ENCODE measurements at regions not wholly inside any gene's neighbourhood (a gene's known extent, or its start where the extent isn't known, plus 50 kb on each side); places are given as distances from the start of the nearest gene placed in this dataset.

DNA sequence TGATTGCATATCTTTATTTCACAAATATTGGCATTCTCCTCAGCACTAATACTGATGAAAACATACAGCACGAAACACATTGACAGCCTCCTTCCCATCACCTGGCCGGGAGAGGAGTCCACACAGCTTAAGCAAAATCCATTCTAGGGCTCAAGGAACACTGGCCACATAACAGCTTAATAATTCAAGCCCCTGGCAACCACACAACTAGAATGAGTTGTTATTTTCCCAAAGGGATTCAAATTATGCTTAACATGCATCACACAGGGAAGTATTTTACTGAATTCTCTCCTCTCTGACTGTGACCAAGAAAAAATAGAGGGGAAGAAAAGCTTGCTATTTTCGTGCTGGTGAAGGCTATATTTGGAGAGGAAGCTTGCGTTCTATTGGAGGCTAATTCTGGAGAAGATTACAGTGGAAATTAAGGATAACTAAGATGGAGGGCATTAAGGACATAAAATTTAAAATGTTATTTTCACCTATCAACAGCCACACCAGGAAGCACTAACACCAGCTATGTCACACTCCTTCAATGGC lies 198.5 kb downstream of the ADGRG6 start:
- DNase-seq = no peak

DNA sequence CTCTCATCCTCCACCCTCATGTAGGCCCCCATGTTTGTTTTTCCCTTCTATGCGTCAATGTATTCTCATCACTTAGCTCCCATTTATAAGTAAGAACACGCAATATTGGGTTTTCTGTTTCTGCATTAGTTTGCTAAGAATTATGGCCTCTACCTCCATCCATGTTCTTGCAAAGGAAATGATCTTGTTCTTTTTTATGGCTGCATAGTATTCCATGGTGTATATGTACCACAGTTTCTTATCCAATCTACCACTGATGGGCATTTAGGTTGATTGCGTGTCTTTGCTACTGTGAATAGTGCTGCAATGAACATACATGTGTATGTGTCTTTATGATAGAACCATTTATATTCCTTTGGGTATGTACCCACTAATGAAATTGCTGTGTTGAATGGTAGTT lies 200.0 kb downstream of the ADGRG6 start:
- no peak for DNase-seq

DNA sequence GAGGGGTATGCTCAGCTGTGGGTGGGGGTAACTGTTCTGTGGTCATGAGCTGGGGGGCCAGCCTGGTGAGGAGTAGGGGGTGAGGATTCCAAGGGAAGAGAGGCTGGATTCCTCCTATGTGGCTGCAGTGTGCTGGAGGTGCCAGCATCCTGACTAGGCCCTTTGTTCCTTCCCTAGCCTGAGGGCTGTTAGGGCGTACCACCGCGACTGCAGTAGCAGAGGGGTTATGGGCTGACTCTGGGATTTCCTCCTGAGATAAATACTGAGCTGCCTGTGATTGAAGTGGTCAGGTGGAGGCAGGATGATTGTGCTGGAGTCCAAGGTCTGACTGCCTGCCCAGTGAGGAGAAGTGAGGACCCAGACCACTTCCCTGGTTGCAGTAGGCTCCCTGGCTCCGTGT lies 205.3 kb downstream of the ADGRG6 start:
- no peak for DNase-seq

DNA sequence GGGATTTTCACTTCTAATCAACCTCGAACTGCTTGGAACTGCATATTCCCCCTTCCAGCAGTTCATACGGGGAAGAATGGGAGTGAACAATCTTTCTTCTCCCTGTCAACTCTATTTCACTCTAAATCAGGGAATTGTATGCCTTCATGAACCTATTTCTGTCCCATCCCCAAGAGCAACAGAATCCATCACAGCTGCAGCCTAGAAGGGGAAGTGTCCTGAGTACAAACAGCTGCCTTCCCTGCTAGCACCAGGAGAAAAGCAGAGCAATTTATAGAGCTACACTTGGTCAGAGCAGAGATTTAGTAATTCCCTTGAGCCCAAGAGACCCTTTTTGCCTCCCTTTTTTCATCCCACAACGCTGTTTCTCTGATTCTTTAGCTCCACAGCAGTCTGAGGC lies 208.4 kb downstream of the ADGRG6 start:
- DNase-seq = no peak

DNA sequence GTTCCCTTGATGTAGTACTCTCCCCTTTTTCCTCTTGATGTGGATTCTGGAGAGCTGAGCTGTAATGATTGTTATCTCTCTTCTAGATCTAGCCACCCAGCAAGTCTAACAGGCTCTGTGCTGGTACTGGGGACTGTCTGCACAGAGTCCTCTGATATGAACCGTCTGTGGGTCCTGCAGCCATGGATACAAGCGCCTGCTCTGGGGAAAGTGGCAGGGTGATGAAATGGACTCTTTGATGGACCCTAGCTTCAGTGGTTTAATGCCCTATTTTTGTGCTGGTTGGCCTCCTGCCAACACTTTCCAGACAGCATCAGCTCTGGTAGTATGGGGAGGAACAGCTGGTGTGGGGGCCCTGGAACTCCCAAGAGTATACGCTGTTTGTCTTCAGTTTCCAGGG lies 216.3 kb downstream of the ADGRG6 start:
- DNase-seq = peak; percentile 6

DNA sequence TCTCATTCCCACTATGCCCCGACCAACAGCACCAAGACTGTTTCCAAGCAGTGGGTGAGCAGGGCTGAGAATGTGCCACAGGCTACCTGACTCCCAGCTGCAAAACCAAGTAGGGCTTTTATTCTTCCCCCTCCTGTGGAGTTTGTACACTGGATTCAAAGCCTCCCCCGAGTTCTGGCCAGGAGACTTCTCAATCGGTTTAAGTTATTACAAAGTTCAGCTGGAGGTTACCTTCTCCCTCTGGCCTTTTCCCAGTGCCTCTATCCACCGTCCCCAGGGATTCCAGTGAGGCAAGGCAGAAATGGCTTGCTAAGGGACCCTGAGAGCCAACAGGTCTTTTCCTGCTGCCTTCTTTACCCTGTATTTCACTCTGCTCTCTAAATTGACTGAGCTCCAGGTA lies 217.0 kb downstream of the ADGRG6 start:
- DNase-seq = no peak

DNA sequence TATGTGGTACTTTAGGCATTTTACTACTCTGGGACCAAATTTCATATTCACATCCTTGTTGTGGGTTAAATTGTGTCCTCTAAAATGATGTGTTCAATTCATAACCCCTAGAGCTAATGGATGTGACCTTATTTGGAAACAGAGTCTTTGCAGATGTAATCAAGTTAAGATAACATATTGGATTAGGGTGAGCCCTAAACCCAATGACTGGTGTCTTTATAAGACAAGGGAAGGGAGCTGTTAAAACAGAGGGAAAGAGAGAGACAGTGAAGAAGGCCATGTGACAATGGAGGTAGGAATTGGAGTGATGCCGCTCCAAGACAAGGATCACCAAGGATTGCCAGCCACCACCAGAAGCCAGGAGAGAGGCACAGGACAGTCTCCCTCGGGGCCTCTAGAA lies 220.0 kb downstream of the ADGRG6 start:
- no peak for DNase-seq

DNA sequence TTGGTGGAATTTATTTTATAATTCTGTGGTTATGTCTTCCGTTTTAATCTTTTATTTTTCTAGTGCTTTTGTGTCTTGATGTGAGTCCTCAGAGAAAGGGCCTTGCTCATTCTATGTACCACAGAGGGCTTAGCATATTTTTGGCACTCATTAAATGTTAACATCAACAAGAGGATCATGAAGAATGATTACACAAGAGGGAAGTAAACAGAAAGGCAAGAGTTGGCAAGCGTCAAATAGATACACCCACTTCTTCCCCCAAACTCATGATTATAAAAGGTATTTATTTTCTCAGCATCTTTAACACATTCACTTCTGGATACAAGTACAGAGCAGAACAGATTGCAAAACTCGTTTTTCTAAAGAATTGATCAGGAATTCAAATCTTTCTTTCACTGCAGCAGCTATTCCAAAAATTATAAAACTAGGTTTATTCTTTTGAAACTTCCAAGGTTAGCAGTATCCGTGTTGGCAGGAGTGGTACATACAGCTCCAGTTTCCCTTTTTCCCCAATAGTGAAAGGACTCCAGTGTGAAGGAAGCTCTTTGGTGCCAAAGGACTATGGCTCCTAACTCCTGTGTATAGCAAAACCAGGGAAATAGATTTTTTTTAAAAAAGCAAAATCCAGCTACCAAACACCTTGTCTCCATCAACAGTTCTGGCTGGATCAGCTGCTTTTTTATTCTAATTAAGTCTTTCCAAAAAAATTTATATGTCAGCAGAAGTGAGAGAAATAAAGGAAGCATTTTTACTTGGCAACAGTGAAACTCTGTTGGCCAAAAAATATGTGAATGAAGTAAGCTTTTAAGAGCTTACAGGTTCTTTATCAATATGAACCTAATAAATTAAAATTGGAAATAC lies 221.9 kb downstream of the ADGRG6 start:
- DNase-seq = peak; percentile 46

DNA sequence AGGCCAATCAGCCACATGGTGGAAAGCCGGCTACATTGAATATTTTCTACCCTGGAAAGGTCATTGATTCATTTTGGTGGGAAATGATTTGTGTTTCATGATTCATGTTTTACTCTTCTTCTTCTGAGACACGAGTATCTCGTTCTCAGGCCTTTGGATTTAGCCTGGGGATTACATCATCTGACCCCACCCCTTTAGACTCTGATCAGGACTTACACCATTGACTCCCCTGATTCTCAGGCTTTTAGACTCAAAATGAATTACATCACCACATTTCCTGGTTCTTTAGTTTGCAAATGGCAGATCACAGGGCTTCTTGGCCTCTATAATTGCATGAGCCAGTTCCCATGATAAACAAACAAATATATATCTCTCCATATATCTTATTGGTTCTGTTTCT lies 228.8 kb downstream of the ADGRG6 start:
- no peak for DNase-seq

DNA sequence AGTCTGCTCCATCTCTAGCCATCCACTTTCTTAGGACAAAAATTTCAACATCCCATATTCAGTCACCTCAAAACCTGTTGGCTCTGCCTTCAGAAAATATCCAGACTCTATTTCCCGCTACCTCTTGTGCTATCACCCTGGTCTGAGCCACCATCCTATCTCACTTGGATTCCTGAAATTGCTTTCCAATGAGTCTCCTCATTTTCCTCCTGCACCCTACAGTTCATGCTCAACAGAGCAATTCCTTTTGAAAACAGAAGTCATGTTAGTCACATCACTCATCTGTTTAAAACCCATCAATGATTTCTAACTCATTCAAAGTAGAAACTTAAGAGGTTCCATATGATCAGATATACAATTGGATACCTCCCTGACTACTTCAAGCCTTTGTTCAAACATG lies 229.9 kb downstream of the ADGRG6 start:
- no peak for DNase-seq

DNA sequence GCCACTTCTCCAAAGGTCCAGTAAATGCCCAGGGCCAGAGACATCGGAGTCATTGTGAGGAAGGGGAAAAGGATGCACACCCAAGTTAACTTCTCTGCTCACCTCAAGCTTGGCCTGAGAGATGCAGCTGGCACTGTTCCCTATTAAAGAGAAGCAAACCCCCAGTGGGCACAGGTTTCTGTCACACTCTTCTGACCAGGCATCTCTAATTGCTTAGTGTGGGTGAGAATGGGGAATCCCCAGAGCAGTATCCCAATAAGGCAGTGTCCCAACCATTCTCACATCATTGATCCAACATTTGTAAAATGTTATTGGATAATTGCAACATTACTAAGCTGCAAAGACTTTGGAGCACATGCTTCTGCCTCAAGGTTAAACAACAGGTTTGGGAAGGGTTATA lies 232.3 kb downstream of the ADGRG6 start:
- DNase-seq = no peak

DNA sequence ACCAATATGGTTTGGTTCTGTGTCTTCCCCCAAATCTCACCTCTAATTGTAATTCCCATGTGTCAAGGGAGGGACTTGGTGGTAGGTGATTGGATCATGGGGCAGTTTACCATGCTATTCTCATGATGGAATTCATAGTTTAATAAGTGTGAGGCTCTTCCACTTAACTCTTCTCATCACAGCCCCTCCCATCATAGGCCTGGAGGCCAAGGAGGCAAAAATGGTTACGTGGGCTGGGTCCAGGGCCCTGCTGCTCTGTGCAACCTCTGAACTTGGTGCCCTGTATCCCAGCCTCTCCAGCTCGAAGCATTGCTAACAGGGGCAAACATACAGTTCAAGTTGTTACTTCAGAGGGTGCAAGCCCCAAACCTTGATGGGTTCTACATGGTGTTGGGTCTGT lies 232.7 kb downstream of the ADGRG6 start:
- DNase-seq = no peak

DNA sequence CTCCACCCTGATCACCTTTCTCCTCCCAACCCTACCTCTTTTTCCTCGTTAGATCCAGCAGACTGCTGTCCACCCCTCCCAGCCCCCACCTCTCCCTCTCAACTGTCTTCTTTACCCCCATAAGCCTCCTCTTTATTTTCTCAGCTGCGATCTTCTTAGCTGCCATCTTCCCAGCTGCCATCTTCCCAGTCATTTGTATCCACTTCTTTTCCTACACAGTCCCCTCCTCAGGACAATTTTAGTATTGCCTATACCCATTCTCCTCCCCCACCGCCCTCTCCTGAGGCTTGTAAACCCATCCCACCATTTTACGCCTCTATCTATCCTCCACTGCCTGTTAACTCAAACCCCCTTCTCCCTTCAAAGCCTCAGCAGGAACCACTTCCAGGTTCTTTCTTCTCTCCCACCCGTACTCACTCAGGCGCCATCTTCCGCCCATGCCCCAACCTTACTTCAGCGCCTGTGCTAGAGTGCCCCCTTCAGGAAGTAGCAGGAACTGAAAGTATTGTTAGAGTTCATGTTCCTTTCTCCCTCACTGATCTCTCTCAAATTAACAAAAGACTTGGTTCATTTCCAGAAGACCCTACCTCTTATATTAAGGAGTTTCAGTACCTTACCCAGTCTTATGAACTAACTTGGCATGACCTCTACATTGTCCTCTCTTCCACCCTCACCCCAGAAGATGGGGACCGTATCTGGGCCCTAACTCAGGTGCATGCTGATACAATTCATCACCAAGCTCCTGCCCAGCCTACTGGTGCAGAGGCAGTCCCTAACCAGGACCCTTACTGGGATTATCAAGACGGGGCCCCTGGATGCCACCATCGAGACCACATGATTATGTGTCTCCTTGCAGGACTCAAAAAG lies 236.0 kb downstream of the ADGRG6 start:
- DNase-seq = no peak

DNA sequence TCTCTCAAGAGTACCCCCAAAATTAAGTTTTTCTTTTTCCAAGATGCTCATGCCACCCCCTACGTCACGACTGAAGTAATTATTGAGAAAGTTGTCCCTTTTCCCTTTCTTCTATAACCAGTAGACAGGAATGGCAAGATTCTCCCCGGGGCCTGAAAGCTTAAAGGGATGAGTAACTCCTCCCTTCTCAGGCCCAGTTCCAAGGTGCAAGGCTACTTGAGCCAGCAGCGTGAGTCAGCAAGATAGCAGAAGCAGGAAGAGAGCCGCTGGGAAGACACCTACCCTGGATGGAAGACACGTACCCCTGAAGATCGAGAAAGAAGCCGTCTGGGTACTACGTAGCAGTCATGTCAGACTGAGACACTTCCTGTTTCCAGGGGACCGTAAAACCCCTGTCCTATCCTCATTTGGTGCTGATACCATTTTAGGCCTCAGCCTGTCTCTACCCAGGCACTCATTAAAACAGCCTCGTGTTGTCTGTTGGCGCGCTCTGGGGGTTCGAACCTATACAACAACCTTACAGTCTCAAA lies 241.0 kb downstream of the ADGRG6 start:
- no peak for DNase-seq

DNA sequence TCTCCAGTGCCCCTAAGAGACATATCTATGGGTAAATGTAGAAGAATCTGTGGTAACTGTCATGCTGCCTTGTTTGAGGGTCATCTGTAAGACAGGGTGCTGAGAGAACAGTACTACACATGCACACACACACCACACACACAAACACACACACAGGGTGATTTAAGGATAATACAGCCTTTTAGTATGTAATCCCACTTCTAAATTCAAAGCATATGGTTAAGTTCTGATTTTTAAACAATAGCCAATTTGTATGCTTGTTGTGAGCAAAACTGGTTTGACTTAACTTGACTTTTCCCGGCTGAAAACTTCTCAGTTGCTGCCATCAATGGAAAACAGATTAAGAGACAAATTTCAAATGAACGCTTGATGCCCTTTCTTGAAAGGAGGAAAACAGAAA lies 241.8 kb downstream of the ADGRG6 start:
- no peak for DNase-seq

DNA sequence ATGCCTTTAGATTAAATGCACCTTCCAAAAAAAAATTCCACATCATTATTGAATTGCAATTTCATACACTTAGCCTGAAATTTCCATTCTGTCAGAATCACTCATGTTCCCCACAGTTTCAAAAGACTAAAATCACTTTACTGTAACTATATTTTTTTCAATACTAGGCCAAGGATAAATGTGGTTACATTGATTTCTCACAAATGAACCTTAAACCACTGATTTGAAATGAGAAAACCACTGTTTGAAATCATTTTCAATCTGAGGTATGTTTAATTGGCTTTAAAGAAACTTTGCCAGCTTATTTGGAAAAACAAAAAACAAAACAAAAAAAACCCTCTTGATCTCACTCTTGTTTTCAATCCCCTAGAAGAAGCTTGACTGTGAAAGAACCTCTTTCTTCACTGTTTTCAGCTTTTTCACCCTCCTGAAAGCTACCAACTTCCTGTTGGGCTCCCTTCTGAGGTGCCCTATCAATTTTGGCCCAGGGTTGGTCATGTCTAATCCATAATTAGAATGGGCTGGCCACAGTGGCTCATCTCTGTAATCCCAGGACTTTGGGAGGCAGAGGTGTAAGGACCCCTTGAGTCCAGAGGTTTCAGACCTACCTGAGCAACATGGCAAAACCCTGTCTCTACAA lies 242.5 kb downstream of the ADGRG6 start:
- DNase-seq = no peak

DNA sequence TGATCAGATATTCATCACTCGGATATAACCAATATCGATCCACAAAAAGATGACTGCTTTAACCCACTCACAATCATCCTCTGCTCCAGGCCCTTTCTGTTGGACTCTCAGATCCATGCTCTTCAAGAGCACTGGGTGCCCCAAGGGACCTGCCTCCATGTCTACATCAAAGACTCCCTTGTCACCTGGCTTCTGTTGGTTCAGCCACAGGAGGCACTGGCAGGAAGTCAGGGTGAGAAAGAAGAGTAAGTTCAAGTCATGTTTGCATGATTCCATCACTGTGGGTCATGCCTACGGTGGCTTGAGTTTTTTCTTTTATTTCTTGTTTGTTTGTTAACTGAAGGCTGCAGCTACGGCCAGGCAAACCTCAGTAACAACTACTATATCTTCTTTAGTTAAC lies 243.3 kb downstream of the ADGRG6 start:
- no peak for DNase-seq

DNA sequence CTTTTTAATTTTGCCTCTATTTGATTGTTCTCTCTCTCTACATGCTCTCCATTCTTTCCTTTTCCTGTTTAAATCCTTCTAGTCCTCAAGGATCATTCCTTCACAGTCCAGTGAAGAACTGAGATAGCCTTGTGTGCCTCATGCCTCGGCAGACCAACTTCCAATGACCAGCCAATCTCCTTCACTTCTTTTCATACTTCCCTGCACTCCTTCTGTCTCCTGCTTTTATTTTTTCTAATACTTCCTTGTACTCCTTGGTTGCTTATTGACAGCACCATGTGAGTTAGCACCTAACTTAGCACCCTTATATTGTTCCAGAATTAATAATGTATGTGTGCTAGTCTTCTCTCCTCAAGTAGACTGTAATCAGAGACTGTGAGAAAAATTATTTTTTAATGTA lies 246.8 kb downstream of the ADGRG6 start:
- no peak for DNase-seq

DNA sequence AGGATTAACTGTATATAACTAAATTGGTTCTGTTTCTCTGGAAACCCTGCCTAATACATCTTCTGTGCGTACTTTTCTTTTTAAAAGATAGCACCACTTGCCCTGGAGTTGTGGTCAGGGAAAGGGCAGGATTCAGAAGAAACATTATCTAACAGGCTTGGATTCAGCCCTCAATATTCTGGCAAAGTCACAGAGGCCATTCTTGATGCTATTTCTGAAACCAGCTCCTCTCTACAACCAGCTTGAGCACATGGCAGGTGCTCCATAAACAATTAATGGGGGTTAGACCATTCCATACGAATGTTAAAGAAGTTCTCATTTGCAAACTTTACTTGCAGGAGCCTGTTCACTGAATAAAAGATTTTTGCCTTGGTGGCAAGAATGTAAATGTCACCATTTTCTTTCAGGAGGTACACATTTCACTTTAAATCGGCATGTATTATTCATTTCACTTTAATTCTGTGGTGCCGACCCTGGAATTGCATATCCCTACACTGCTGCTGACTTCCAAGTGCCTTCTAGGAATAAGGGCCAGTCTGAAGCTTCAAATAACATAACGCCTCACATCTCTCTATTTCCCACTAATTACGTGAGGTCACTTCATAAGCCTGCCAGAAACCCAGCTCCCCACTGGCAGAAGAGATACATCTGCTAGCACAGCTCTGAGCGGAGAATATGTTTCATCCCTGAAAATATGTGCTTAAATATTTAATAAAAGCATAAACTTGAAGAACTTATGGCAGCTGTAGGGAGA lies 248.7 kb downstream of the ADGRG6 start:
- no peak for DNase-seq

DNA sequence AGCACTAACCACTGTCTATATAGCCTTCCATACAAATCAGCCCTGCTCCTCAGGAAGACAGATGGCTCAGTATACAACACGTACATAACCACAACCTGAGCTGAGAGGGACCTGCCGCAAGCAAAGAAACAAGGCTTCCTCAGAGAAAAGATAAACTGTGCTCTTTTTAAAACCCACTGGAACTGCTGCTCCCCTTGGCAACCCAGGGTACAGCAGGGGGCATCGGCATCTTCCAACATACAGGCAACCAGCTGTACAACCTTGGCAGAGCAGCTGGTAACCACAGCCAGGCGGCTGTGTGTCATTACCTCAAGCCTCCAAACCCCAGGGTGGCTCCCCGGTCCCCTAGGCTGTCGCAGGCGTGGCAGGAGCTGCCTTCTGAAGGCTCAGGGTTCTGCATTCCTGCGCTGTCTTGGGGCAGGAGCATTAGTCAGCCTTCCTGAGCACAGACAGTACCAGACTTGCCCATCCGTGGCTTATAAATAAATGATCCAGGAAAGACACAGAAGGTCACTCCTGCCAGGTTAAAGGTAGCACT lies 249.5 kb downstream of the ADGRG6 start:
- no peak for DNase-seq

DNA sequence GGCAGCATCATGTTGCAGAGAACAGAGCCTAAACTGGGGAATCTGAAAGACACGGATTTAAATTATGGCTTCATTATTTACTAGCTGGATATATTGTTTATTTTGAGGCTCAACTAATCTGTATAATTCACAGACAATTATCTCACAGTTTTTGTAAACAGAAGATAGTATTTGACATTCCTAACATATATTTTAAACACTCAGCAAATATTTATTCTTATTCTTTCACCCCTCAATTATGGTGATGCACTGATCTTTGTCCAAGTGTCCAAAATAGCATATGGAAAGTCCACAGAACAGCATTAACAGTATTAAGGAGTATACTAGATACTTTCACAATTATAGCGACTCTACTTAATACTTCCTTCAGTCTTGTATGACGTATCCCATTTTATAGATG lies 257.0 kb downstream of the ADGRG6 start:
- DNase-seq = no peak
